Hepatocyte (in vitro differentiated cells): ENCODE measurements at regions not wholly inside any gene's neighbourhood (a gene's known extent, or its start where the extent isn't known, plus 50 kb on each side); places are given as distances from the start of the nearest gene placed in this dataset.
A peak's percentile ranks its signal among the peaks of the same experiment; 100 is the strongest.

ENCODE experiments used
- DNase-seq: peaks from one replicate; pipeline ENCODE4 v3.0.0-alpha.2; 2016; ENCODE audit warnings: low spot score
- H2AFZ ChIP-seq: fragments of 200-600 bp; sonication (generic); 2 replicates; pipeline ENCODE4 v1.6.0; 2016; ENCODE audit warnings: antibody characterized with exemption, mild to moderate bottlenecking
- H3K27ac ChIP-seq: fragments of 200-600 bp; sonication (generic); 2 replicates; pipeline ENCODE4 v1.5.1; 2016; ENCODE audit warnings: mild to moderate bottlenecking
- H3K27me3 ChIP-seq: fragments of 200-600 bp; sonication (generic); 2 replicates; pipeline ENCODE4 v1.6.1; 2016
- H3K36me3 ChIP-seq: fragments of 200-600 bp; sonication (generic); replicated peaks from 2 replicates; pipeline ENCODE4 v1.5.1; 2016; ENCODE audit warnings: low read depth; ENCODE audit not compliant: insufficient read depth
- H3K4me1 ChIP-seq: fragments of 200-600 bp; sonication (generic); 2 replicates; pipeline ENCODE4 v1.5.1; 2016; ENCODE audit warnings: mild to moderate bottlenecking, moderate library complexity; ENCODE audit not compliant: insufficient read depth
- H3K4me2 ChIP-seq: fragments of 200-600 bp; sonication (generic); 2 replicates; pipeline ENCODE4 v1.6.0; 2016
- H3K4me3 ChIP-seq: fragments of 200-600 bp; sonication (generic); 2 replicates; pipeline ENCODE4 v1.5.1; 2016; ENCODE audit warnings: mild to moderate bottlenecking
- H3K79me2 ChIP-seq: fragments of 200-600 bp; sonication (generic); 2 replicates; pipeline ENCODE4 v1.6.0; 2017; ENCODE audit warnings: mild to moderate bottlenecking
- H3K9me2 ChIP-seq: fragments of 200-600 bp; sonication (generic); replicated peaks from 2 replicates; pipeline ENCODE4 v1.6.0; 2017; ENCODE audit warnings: mild to moderate bottlenecking; ENCODE audit not compliant: insufficient read depth
- H3K9me3 ChIP-seq: fragments of 200-600 bp; sonication (generic); 2 replicates; pipeline ENCODE4 v1.5.1; 2016; ENCODE audit warnings: low read depth, mild to moderate bottlenecking
- H4K20me1 ChIP-seq: fragments of 200-600 bp; sonication (generic); 2 replicates; pipeline ENCODE4 v1.6.0; 2016; ENCODE audit warnings: mild to moderate bottlenecking; ENCODE audit not compliant: insufficient read depth, poor library complexity, severe bottlenecking
- CTCF ChIP-seq: fragments of 200-600 bp; sonication (generic); IDR thresholded peaks from 2 replicates; pipeline ENCODE4 v1.5.1; 2016; ENCODE audit warnings: antibody characterized with exemption, mild to moderate bottlenecking; ENCODE audit not compliant: poor library complexity
- EZH2 ChIP-seq: fragments of 200-600 bp; sonication (generic); IDR thresholded peaks from 2 replicates; pipeline ENCODE4 v1.6.1; 2016; ENCODE audit warnings: antibody characterized with exemption, mild to moderate bottlenecking, borderline replicate concordance
- EZH2phosphoT487 ChIP-seq: fragments of 200-600 bp; sonication (generic); IDR thresholded peaks from one replicate; pipeline ENCODE4 v1.6.1; 2018; ENCODE audit warnings: antibody characterized with exemption, mild to moderate bottlenecking, low read depth, moderate library complexity; ENCODE audit not compliant: unreplicated experiment, severe bottlenecking
- WGBS: methylation state at CpG from one replicate; pipeline ENCODE4 v1.1.6; 2016; ENCODE audit warnings: low lambda C conversion rate; ENCODE audit errors: missing lambda C conversion rate; 5-methylcytosine and 5-hydroxymethylcytosine counted together

GRCh38 chr2:117409443-117409842, 405.0 kb upstream of the DDX18 start:
- no peaks in the 10 kb centered on the region for H3K27me3 ChIP-seq
- H3K4me1 ChIP-seq, result no peaks in the 10 kb centered on the region
- H3K36me3 ChIP-seq, result no peaks in the 10 kb centered on the region
- H3K9me3 ChIP-seq, result no peaks in the 10 kb centered on the region
- H3K9me2 ChIP-seq, result no peaks in the 10 kb centered on the region
- H3K4me2 ChIP-seq, result no peak overlapping the region
- H3K79me2 ChIP-seq, result no peaks in the 10 kb centered on the region
- no peak for TF ChIP-seq EZH2
- TF ChIP-seq EZH2phosphoT487, result no peak
- TF ChIP-seq CTCF, result no peak
- WGBS, result 85% methylated on average over 4 of the region's 4 CpGs
- H4K20me1 ChIP-seq, result no peaks in the 10 kb centered on the region
- DNase-seq, result no peak
- H3K4me3 ChIP-seq, result no peak overlapping the region
- H2AFZ ChIP-seq, result no peak overlapping the region
- H3K27ac ChIP-seq, result no peak overlapping the region

- no peak for DNase-seq
- H3K4me3 ChIP-seq, result no peak overlapping the region
- WGBS, result 51% methylated on average over 4 of the region's 4 CpGs
- no peak overlapping the region for H3K27ac ChIP-seq
- no peaks in the 10 kb centered on the region for H3K27me3 ChIP-seq
- no peaks in the 10 kb centered on the region for H3K36me3 ChIP-seq
- H4K20me1 ChIP-seq, result no peaks in the 10 kb centered on the region
- no peak overlapping the region for H2AFZ ChIP-seq
- H3K4me1 ChIP-seq, result no peaks in the 10 kb centered on the region
- H3K9me2 ChIP-seq, result no peaks in the 10 kb centered on the region
- H3K9me3 ChIP-seq, result no peaks in the 10 kb centered on the region
- H3K79me2 ChIP-seq, result no peaks in the 10 kb centered on the region
- peak; percentile 31 for TF ChIP-seq CTCF
- no peak for TF ChIP-seq EZH2
- no peak overlapping the region for H3K4me2 ChIP-seq
These were observed 402.5 kb upstream of the DDX18 start for GRCh38 chr2:117411983-117412382.

- no peaks in the 10 kb centered on the region for H3K4me1 ChIP-seq
- no peak for TF ChIP-seq EZH2phosphoT487
These were observed 381.7 kb upstream of the DDX18 start for GRCh38 chr2:117432746-117433145.

GRCh38 chr2:117436697-117437096, 377.8 kb upstream of the DDX18 start:
- H3K27ac ChIP-seq, result no peak overlapping the region
- H3K4me3 ChIP-seq, result no peak overlapping the region
- H3K9me2 ChIP-seq, result no peaks in the 10 kb centered on the region
- 55% methylated on average over 3 of the region's 3 CpGs for whole genome bisulfite sequencing
- no peaks in the 10 kb centered on the region for H3K4me1 ChIP-seq
- no peaks in the 10 kb centered on the region for H3K9me3 ChIP-seq
- no peak overlapping the region for H3K4me2 ChIP-seq
- H3K79me2 ChIP-seq, result no peaks in the 10 kb centered on the region
- no peak for DNase-seq
- no peaks in the 10 kb centered on the region for H3K36me3 ChIP-seq
- TF ChIP-seq EZH2phosphoT487 (no peak), EZH2 (no peak), CTCF (no peak)
- H2AFZ ChIP-seq, result no peak overlapping the region
- H4K20me1 ChIP-seq, result no peaks in the 10 kb centered on the region
- H3K27me3 ChIP-seq, result no peaks in the 10 kb centered on the region

More at GRCh38 chr2:117432746-117433145, 381.7 kb upstream of the DDX18 start:
- Histone ChIP-seq H3K4me2 (no peak overlapping the region), H4K20me1 (no peaks in the 10 kb centered on the region), H3K9me3 (no peaks in the 10 kb centered on the region), H2AFZ (no peak overlapping the region), H3K27me3 (no peaks in the 10 kb centered on the region), H3K79me2 (no peaks in the 10 kb centered on the region), H3K4me3 (no peak overlapping the region), H3K36me3 (no peaks in the 10 kb centered on the region), H3K27ac (no peak overlapping the region), H3K9me2 (no peaks in the 10 kb centered on the region)
- 77% methylated on average over 4 of the region's 4 CpGs for WGBS
- no peak for DNase-seq
